ENCODE measurements at regions not wholly inside any gene's neighbourhood (a gene's known extent, or its start where the extent isn't known, plus 50 kb on each side); places are given as distances from the start of the nearest gene placed in this dataset.

DNA sequence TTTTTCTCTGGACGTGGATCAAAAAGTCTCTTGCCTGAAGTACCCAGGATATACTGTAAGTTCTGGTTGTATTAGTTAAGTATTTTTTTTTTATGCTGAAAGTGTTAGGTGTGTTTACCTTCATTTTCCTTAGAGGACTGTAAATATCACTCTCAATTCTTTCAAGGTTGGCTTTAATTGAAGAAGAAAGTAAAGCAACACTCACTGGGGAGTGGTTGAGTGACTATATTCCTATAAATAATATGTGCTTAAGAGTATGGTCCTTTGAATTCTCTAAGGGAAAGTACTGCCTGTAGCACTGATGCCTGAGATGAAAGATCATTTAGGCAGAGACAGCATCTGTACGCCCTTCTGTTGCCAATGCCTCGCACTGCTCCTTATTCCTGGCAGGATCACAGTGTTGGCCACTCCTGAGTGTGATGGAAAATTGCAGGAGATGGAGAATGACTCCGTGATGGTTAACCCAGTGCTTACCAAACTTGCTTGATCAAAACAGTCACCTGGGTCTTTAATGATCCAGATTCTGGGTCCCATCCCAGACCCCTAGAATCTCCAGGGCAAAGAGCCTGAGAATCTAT lies 182.0 kb upstream of the MPDZ start:
- ATAC-seq (replicated peaks in 6 of 8) = peak in 1 of 8 experiments; percentile 35
- Histone ChIP-seq H3K4me3 (no peak overlapping the region), H3K4me1 (replicated peaks in 1 of 2) (no peaks in the 10 kb centered on the region), H3K27ac (no peak overlapping the region)
- WGBS, 10 experiments = 0 to 100% (median 78%) methylated on average over 1 to 4 of the region's 4 CpGs
- in situ Hi-C loops (cut with MboI; ENCODE audit: low pct_unique_long_range_greater_than_20kb in 2 of 9, low sequenced_read_pairs in 9 of 9, unreplicated experiment in 9 of 9) = no loop called here

DNA sequence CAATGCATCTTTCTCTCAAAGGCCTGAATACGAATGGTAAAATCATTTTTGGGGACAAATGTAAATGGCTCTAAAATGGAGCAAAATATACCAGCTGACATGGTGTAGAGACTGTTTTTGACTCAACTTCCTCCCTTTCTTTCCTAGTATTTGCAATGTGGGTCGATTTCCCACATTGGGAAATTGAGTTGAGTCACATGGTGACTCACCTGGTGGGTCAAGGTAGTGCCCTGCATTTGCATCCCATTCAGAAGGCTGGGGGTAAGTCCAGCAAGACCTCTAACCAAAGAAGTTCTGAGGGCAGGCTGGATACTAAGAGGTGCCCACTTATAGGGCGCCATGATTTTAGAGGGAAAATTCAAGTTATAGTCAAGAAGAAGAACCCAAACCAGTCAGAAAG lies 179.6 kb upstream of the MPDZ start:
- in situ Hi-C loops (cut with MboI; ENCODE audit: low pct_unique_long_range_greater_than_20kb in 2 of 9, low sequenced_read_pairs in 9 of 9, unreplicated experiment in 9 of 9) = no loop called here
- no peak for ATAC-seq (replicated peaks in 6 of 8)
- H3K27ac ChIP-seq = no peak overlapping the region
- 7 to 100% (median 63%) methylated on average over 1 to 3 of the region's 3 CpGs for WGBS, 10 experiments
- H3K4me3 ChIP-seq = no peak overlapping the region
- no peaks in the 10 kb centered on the region for H3K4me1 ChIP-seq (replicated peaks in 1 of 2)

DNA sequence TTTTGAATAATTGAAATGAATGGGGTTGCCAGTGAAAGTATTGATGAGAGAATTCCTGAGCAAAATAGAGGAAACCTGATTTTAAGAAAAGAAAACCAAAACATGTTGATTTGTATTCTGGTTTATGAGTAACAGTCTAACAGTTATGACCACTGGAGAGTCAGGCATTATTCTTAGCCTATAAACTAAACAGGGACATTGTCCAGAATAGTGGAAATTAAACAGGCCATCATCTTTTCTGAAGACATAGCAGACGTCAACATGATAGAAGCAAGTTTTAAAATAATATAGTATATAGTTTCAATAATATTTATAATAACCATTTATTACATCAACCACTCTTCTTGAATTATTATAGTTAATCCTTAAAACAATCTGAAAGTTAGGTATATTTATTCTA lies 178.3 kb upstream of the MPDZ start:
- no peak overlapping the region for H3K4me3 ChIP-seq
- 44 to 100% (median 100%) methylated on average over 1 of the region's 1 CpG; no CpG with 5 or more reads in 3 of the 10 experiments for WGBS, 10 experiments
- ATAC-seq (replicated peaks in 6 of 8) = no peak
- in situ Hi-C loops (cut with MboI; ENCODE audit: low pct_unique_long_range_greater_than_20kb in 2 of 9, low sequenced_read_pairs in 9 of 9, unreplicated experiment in 9 of 9) = no loop called here
- H3K4me1 ChIP-seq (replicated peaks in 1 of 2) = no peaks in the 10 kb centered on the region
- no peak overlapping the region for H3K27ac ChIP-seq

DNA sequence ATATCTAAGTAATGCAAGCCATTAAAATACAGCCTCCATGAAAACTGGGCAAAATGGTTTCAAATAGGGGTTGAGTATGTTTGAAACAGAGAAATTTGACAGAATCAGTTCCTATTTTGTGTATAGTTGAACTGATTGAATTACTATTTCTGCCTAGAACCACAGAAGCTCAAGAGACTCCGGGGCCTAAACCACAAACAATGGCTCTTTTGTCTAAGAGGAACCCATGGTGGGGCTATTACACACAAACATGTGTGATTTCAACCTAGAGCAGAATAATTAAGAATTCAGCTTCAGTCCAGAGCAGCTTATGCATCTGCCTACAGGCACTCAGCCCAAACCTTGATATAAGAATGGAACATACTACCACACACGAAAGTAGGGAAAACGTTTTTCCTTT lies 171.2 kb upstream of the MPDZ start:
- ATAC-seq (replicated peaks in 6 of 8) = peak in 1 of 8 experiments; percentile 30
- in situ Hi-C loops (cut with MboI; ENCODE audit: low pct_unique_long_range_greater_than_20kb in 2 of 9, low sequenced_read_pairs in 9 of 9, unreplicated experiment in 9 of 9) = no loop called here
- H3K4me1 ChIP-seq (replicated peaks in 1 of 2) = no peaks in the 10 kb centered on the region
- no peak overlapping the region for H3K27ac ChIP-seq
- H3K4me3 ChIP-seq = no peak overlapping the region
- 40 to 60% (median 49%) methylated on average over 1 to 3 of the region's 3 CpGs; no CpG with 5 or more reads in 4 of the 10 experiments for WGBS, 10 experiments

DNA sequence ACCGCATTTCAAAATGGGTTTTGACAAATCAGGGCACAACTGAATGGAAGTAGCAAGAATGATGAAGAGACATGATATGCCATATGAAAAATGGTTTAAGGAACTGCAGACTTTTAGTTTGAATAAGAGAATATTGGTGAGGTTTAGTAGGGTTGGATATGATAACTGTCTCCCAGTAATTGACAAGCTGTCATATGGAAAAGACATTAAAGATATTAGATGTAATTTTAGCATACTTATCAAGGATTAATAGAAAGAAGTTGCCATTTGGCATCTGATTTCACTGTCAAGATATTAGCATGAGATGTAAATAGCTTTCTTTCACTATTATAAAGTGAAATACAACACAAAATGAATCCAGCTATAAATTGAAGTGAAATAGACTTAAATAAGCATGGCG lies 169.0 kb upstream of the MPDZ start:
- 70 to 100% (median 95%) methylated on average over 1 to 2 of the region's 2 CpGs for WGBS, 10 experiments
- H3K27ac ChIP-seq = no peak overlapping the region
- ATAC-seq (replicated peaks in 6 of 8) = no peak
- peaks cover 6 to 8% of the 10 kb centered on the region in 2 donors for H3K4me1 ChIP-seq (replicated peaks in 1 of 2)
- H3K4me3 ChIP-seq = no peak overlapping the region
- in situ Hi-C loops (cut with MboI; ENCODE audit: low pct_unique_long_range_greater_than_20kb in 2 of 9, low sequenced_read_pairs in 9 of 9, unreplicated experiment in 9 of 9) = loop anchor here in 5 of 9 experiments (25.0 kb wide), 2 partner anchors 889 to 914 kb away; no protein-coding TSS in a partner anchor

DNA sequence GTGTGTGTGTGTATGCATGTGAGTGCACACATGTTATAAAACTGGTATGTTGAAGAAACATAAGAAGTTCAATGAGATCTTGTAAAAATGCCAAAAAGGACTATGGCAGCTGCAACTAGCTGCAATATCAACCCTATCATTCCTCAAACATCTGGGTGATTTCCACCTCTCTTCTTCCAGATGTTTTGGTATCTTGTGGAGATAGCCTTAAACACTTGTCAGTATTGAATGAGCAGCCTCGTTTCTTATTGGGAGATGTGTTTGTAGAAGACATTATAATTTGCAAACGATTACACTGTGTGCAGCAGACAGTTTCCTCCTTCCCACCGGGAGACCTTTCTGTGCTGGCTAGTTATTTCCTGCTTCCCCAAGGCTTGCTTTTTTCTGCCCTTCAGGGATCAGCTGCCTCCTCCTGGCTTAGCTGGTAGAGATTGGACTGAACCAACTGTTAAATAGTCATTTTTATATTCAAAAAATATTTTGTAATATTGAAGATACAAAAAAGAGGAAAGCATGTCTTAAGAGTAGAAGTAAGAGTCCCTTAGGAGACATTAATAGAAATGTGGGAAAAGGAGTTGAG lies 168.4 kb upstream of the MPDZ start:
- WGBS, 10 experiments = 21 to 58% (median 27%) methylated on average over 2 to 3 of the region's 3 CpGs; no CpG with 5 or more reads in 5 of the 10 experiments
- Histone ChIP-seq H3K27ac (no peak overlapping the region), H3K4me3 (no peak overlapping the region), H3K4me1 (replicated peaks in 1 of 2) (peaks cover 10 to 13% of the 10 kb centered on the region in 2 donors)
- no peak for ATAC-seq (replicated peaks in 6 of 8)
- in situ Hi-C loops (cut with MboI; ENCODE audit: low pct_unique_long_range_greater_than_20kb in 2 of 9, low sequenced_read_pairs in 9 of 9, unreplicated experiment in 9 of 9) = loop anchor here in 5 of 9 experiments (25.0 kb wide), 2 partner anchors 889 to 914 kb away; no protein-coding TSS in a partner anchor

DNA sequence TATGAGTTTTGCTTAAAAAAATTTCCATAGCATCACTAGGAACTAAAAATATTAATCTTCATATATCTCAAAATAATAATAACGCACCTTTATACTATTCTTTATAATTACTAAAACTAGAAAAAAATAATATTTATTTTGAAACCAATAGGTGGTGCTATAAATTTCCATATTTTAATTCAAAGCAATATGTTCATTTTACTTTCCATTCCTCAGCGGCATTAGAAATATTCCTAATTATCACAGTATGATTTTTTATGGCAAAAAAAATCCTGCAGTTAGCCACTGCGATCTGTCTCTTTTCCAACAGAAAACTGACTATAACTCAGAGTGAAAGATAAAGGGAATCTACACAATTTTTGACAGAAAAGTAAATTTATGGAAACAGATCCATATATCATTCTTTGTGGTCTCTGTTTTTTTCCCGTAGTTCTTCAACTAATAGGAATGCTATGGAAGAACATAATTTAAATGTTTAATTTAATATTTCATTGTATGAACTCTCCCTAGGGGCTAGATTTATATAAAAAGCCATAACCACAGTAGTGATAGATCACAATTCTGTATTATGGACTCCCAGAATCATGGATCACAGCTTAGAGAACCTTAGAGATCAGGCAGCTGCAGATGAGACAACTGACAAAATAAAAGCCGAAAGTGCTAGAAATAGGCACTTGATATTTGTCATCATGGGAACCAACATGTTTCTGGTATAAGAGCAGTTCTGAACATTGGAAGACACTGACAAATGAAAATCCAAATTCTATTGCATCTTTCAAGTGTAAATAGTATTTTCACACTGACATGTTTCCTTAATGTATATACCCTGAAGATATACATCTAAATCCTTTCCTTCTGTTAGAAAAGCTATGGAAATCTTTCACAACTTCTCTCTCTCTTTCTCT lies 167.7 kb upstream of the MPDZ start:
- in situ Hi-C loops (cut with MboI; ENCODE audit: low pct_unique_long_range_greater_than_20kb in 2 of 9, low sequenced_read_pairs in 9 of 9, unreplicated experiment in 9 of 9) = loop anchor here in 5 of 9 experiments (25.0 kb wide), 2 partner anchors 890 to 915 kb away; no protein-coding TSS in a partner anchor
- no peak for ATAC-seq (replicated peaks in 6 of 8)
- Histone ChIP-seq H3K27ac (no peak overlapping the region), H3K4me3 (no peak overlapping the region), H3K4me1 (replicated peaks in 1 of 2) (peaks cover 13 to 15% of the 10 kb centered on the region in 2 donors)
- WGBS, 10 experiments = 3 to 100% (median 92%) methylated on average over 2 to 5 of the region's 5 CpGs

DNA sequence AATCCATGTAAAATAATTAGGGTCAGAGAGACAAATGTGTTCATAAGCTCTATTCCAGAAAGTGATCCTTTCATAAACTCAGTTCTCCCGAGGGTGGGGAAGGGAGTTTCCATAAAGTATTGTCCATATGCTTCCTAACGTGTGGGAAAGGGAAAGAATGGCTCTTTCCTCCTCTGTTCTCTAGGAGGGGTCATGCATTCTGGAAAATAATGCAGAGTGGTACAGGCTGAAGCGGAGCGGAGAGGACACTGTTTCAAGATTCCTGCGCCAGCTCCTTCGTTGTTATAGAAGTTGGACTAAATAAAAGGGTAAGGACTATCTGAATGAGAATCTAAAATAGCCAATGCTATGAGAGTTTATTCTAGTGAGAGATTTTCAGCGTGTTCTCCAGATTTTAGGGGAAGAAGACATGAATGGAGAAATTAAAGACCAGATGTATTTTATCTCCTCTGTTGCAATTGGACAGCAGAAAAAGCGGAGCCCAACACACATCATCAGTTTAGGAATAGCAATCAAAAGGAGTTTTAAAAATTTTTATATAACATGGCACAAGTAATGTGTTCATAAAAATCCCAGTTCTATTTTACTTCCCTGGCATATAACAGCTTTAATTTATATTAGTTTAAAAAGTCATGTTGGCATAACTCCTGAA lies 166.9 kb upstream of the MPDZ start:
- peaks cover 13 to 15% of the 10 kb centered on the region in 2 donors for H3K4me1 ChIP-seq (replicated peaks in 1 of 2)
- H3K27ac ChIP-seq = no peak overlapping the region
- in situ Hi-C loops (cut with MboI; ENCODE audit: low pct_unique_long_range_greater_than_20kb in 2 of 9, low sequenced_read_pairs in 9 of 9, unreplicated experiment in 9 of 9) = loop anchor here in 5 of 9 experiments (25.0 kb wide), 2 partner anchors 891 to 916 kb away; no protein-coding TSS in a partner anchor
- no peak overlapping the region for H3K4me3 ChIP-seq
- 51 to 96% (median 78%) methylated on average over 2 to 8 of the region's 8 CpGs for WGBS, 10 experiments
- ATAC-seq (replicated peaks in 6 of 8) = no peak

DNA sequence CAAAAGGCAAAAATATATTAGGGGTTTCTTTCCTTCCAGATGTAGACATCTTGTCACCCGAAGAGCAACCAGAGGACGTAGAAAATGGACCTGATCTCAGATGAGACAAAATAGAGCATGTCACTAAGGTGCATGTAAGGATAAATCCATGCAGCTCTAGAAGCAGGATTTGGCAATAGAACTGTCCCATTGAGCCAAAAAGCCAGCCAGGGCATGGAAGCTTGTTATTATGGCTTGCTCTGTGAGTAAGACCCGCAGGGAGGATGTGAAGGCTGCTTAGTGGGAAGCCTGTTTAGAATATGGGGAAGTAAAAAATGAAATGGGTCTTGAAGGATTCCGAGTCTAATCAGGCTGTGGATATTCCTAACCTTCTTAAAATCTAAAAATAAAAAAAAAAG lies 165.6 kb upstream of the MPDZ start:
- in situ Hi-C loops (cut with MboI; ENCODE audit: low pct_unique_long_range_greater_than_20kb in 2 of 9, low sequenced_read_pairs in 9 of 9, unreplicated experiment in 9 of 9) = loop anchor here in 5 of 9 experiments (25.0 kb wide), 2 partner anchors 892 to 917 kb away; no protein-coding TSS in a partner anchor
- WGBS, 10 experiments = 45 to 100% (median 89%) methylated on average over 2 to 4 of the region's 4 CpGs
- no peak for ATAC-seq (replicated peaks in 6 of 8)
- Histone ChIP-seq H3K4me1 (replicated peaks in 1 of 2) (peaks cover 13 to 15% of the 10 kb centered on the region in 2 donors), H3K27ac (no peak overlapping the region), H3K4me3 (no peak overlapping the region)

DNA sequence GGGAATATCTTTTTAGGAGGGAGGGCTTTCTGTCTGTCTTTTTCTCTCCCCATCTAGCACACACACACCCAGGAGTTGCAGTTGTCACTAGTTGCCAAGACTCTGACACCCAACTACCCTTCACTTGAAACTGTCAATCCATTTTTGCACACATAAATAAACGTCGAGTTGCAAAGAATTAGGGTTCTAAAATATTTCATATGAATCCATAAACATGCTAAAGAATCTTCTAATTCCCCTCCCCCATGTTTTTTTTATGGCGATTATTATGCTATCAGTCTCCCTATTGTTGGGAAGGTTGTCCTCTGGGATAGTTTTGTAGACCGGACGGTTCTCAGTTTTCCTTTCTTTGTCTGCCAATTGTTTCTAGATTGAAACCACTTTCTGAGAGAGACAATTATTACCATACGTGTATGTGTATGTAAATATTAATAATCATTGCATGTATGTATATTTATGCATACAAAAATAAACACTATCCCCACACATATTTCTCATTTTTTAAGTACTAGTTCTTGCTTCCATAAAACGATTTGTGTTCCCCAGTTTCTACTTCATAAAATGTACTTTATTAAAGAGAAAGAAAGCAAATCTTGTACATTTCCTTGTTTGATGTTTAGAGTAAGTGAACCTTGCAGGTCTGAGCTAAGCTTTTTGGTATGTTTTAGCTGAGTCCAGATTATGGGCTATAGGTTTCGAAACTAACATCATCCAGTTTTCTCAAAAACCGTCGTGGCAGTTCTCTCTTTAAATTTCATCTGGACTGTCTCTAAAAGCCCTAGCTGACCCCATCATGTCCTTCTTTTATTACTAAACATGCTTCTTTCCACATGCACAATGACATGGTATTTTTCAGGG lies 165.0 kb upstream of the MPDZ start:
- 23 to 92% (median 80%) methylated on average over 3 to 10 of the region's 10 CpGs for WGBS, 10 experiments
- H3K4me3 ChIP-seq = no peak overlapping the region
- in situ Hi-C loops (cut with MboI; ENCODE audit: low pct_unique_long_range_greater_than_20kb in 2 of 9, low sequenced_read_pairs in 9 of 9, unreplicated experiment in 9 of 9) = loop anchor here in 5 of 9 experiments (25.0 kb wide), 2 partner anchors 893 to 918 kb away; no protein-coding TSS in a partner anchor
- H3K4me1 ChIP-seq (replicated peaks in 1 of 2) = peaks cover 13 to 15% of the 10 kb centered on the region in 2 donors
- ATAC-seq (replicated peaks in 6 of 8) = peak in 1 of 8 experiments; percentile 30
- H3K27ac ChIP-seq = no peak overlapping the region

DNA sequence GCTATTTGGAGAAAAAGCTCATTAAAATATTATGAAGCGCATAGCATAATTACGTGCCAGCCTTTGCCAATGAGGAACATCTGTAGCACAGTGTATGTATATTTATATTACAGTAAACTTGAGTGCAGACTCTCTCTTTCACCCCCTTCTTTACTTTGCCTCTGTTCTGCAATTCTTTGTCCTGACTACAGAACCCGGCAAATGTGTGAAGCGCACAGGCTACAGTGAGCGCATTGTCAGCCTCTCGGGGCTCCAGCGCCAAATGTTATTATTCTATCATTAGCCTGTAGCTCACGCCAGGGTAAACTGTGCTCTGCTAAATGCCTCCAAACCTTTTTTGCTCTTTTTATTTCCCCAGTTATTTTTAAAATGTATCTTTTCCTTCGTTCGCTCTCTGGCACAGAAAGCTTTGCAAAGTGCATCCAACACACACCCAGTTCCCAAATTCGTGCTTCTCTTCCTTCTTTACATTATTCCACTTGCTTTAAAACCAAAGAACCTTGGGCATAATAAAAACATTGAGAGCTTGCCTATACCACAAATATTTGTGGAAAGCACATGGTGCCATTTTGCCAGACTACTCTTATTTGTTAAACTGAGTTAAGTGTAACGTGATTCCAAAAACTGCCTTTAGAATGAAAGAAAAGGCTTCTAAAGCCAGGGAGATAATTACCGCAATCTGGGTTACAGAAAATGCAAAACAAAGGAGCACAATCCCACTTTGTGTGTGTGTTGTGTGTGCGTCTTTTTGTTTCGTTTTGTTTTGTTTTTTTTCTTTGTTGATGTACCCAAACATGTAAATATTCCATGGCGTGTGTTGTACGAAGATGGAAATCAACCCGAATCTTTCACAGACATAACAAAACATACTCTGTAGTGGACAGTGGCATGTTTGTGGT lies 164.1 kb upstream of the MPDZ start:
- in situ Hi-C loops (cut with MboI; ENCODE audit: low pct_unique_long_range_greater_than_20kb in 2 of 9, low sequenced_read_pairs in 9 of 9, unreplicated experiment in 9 of 9) = loop anchor here in 5 of 9 experiments (25.0 kb wide), 2 partner anchors 894 to 919 kb away; no protein-coding TSS in a partner anchor

More for the DNA sequence above, 164.1 kb upstream of the MPDZ start:
- H3K4me3 ChIP-seq = no peak overlapping the region
- WGBS, 10 experiments = 3 to 89% (median 52%) methylated on average over 5 to 17 of the region's 18 CpGs
- H3K4me1 ChIP-seq (replicated peaks in 1 of 2) = peaks cover 13 to 15% of the 10 kb centered on the region in 2 donors
- no peak overlapping the region for H3K27ac ChIP-seq
- peak in 6 of 8 experiments; percentile 67 to 88 (median 80) for ATAC-seq (replicated peaks in 6 of 8)

Measured in motor neuron (in vitro differentiated cells).